T-helper 17 cell (primary cell): ENCODE measurements at regions not wholly inside any gene's neighbourhood (a gene's known extent, or its start where the extent isn't known, plus 50 kb on each side); places are given as distances from the start of the nearest gene placed in this dataset.
"Not testable (repeated sequence)": the region's sequence is repeated elsewhere in the genome, so short reads cannot be mapped to it uniquely, and the experiment has no call there.

Experiments used
- ATAC-seq: fragments of 150-1000 bp; cut with Tn5 transposase; 2 replicates; pipeline ENCODE4 v1.10.0; 2021; ENCODE audit warnings: mild to moderate bottlenecking, moderate library complexity
- DNase-seq, 3 donors: peaks; one replicate each; pipeline versions ENCODE4 v3.0.0 to v3.0.0-alpha.2; 2020 to 2021
- H3K9me3 ChIP-seq: one replicate; pipeline ENCODE4 v1.7.0; 2013; ENCODE audit warnings: low read length, mild to moderate bottlenecking; ENCODE audit not compliant: control insufficient read depth, poor library complexity, severe bottlenecking
- H3K27ac Mint-ChIP-seq: one replicate; pipeline ENCODE4 v1.8.0; 2022; ENCODE audit warnings: mild to moderate bottlenecking, moderate library complexity, mixed read lengths
- H3K27me3 Mint-ChIP-seq: one replicate; pipeline ENCODE4 v1.8.0; 2022; ENCODE audit warnings: mixed read lengths
- H3K36me3 Mint-ChIP-seq: one replicate; pipeline ENCODE4 v1.8.0; 2022; ENCODE audit warnings: low read depth, mixed read lengths
- H3K4me1 Mint-ChIP-seq: one replicate; pipeline ENCODE4 v1.8.0; 2022; ENCODE audit warnings: mild to moderate bottlenecking, mixed read lengths
- H3K4me3 Mint-ChIP-seq: one replicate; pipeline ENCODE4 v1.8.0; 2022; ENCODE audit warnings: mild to moderate bottlenecking, moderate library complexity, mixed read lengths

DNA sequence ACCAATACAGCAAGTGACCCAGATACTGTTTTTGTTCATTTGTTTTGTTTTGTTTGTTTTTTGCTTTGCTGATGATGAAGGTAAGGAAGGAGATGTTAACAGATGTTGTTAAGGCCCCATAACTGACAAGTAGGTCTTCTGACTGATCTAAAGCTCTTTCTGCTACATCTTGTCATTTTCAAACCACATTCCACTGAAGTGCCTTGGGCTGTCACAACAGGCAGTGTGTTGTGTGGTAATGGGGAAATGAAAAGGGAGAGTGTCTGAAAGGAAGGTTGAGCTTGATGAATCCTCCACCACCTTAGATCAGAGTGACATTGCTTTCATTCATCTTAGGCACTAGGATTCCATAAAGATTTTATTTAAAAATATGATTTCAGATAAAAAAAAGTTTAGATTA, 479.4 kb upstream of the SYNCRIP start:
- Mint-ChIP-seq H3K36me3 (no peaks in the 10 kb centered on the region), H3K27me3 (no peaks in the 10 kb centered on the region), H3K4me3 (no peak overlapping the region), H3K27ac (no peak overlapping the region), H3K4me1 (no peaks in the 10 kb centered on the region)
- ATAC-seq, result no peak
- no peak for DNase-seq
- no peaks in the 10 kb centered on the region for H3K9me3 ChIP-seq

GRCh38 chr6:86118271-86118670, 475.6 kb upstream of the SYNCRIP start:
- ATAC-seq (no peak), DNase-seq (no peak)
- Mint-ChIP-seq H3K4me3 (no peak overlapping the region), H3K36me3 (no peaks in the 10 kb centered on the region), H3K27ac (no peak overlapping the region), H3K4me1 (no peaks in the 10 kb centered on the region), H3K27me3 (no peaks in the 10 kb centered on the region)
- H3K9me3 ChIP-seq, result no peaks in the 10 kb centered on the region

GRCh38 chr6:86107985-86108384, 465.3 kb upstream of the SYNCRIP start:
- no peak for ATAC-seq
- Mint-ChIP-seq H3K36me3 (no peaks in the 10 kb centered on the region), H3K4me3 (no peak overlapping the region)

GRCh38 chr6:86087954-86088353, 445.3 kb upstream of the SYNCRIP start:
- H3K4me3 Mint-ChIP-seq, result no peak overlapping the region
- ATAC-seq, result no peak
- no peaks in the 10 kb centered on the region for H3K4me1 Mint-ChIP-seq
- no peak for DNase-seq
- H3K9me3 ChIP-seq, result no peaks in the 10 kb centered on the region
- H3K27me3 Mint-ChIP-seq, result no peaks in the 10 kb centered on the region
- no peak overlapping the region for H3K27ac Mint-ChIP-seq
- no peaks in the 10 kb centered on the region for H3K36me3 Mint-ChIP-seq

More at GRCh38 chr6:86107985-86108384, 465.3 kb upstream of the SYNCRIP start:
- no peak for DNase-seq
- no peaks in the 10 kb centered on the region for H3K27me3 Mint-ChIP-seq
- H3K4me1 Mint-ChIP-seq, result no peaks in the 10 kb centered on the region
- H3K9me3 ChIP-seq, result no peaks in the 10 kb centered on the region
- H3K27ac Mint-ChIP-seq, result no peak overlapping the region

GRCh38 chr6:86079938-86080337, 437.3 kb upstream of the SYNCRIP start:
- Mint-ChIP-seq H3K4me1 (no peaks in the 10 kb centered on the region), H3K36me3 (no peaks in the 10 kb centered on the region), H3K4me3 (no peak overlapping the region), H3K27me3 (no peaks in the 10 kb centered on the region), H3K27ac (no peak overlapping the region)
- no peaks in the 10 kb centered on the region for H3K9me3 ChIP-seq
- ATAC-seq, result no peak
- DNase-seq, result no peak

- H3K27me3 Mint-ChIP-seq, result no peaks in the 10 kb centered on the region
- no peaks in the 10 kb centered on the region for H3K4me1 Mint-ChIP-seq
- no peak overlapping the region for H3K4me3 Mint-ChIP-seq
- no peaks in the 10 kb centered on the region for H3K9me3 ChIP-seq
- H3K36me3 Mint-ChIP-seq, result no peaks in the 10 kb centered on the region
- no peak overlapping the region for H3K27ac Mint-ChIP-seq
- no peak for DNase-seq
- no peak for ATAC-seq
Observed at GRCh38 chr6:86070151-86070550, 427.5 kb upstream of the SYNCRIP start.

GRCh38 chr6:86065002-86065401, 422.3 kb upstream of the SYNCRIP start:
- not testable (repeated sequence) for DNase-seq, H3K9me3 ChIP-seq, H3K4me1 Mint-ChIP-seq, H3K36me3 Mint-ChIP-seq, H3K27ac Mint-ChIP-seq, ATAC-seq, H3K27me3 Mint-ChIP-seq, H3K4me3 Mint-ChIP-seq

DNA sequence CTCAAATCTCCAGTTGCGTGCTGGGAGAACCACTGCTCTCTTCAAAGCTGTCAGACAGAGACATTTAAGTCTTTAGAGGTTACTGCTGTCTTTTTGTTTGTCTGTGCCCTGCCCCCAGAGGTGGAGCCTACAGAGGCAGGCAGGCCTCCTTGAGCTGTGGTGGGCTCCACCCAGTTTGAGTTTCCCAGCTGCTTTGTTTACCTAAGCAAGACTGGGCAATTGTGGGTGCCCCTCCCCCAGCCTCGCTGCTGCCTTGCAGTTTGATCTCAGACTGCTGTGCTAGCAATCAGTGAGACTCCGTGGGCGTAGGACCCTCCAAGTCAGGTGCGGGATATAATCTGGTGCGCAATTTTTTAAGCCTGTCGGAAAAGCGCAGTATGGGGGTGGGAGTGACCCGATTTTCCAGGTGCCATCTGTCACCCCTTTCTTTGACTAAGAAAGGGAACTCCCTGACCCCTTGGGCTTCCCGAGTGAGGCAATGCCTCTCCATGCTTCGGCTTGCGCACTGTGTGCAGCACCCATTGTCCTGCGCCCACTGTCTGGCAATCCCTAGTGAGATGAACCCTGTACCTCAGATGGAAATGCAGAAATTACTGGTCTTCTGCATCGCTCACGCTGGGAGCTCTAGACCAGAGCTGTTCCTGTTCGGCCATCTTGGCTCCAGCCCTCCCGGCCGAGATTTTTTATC, 414.8 kb upstream of the SYNCRIP start:
- not testable (repeated sequence) for DNase-seq, H3K27me3 Mint-ChIP-seq, H3K4me1 Mint-ChIP-seq, H3K9me3 ChIP-seq, H3K36me3 Mint-ChIP-seq, H3K4me3 Mint-ChIP-seq, H3K27ac Mint-ChIP-seq, ATAC-seq

DNA sequence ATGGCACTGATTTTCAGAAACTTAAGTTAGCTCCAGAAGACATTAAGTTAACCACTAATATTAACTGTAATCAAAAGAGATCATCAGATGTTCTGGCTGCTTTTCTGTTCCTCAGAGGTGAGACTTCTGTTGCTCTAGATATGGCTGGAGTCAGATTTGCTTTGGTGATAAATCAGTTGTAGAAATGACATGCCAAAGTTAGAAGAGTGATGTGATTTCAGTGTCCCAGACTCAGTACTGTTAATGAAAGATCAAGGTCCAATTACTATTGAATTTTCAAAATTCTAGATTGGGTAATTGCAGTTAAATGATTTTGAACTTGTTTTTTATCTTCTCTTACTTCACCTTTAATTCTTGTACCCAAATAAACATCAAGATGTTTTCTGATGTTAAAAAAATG, 402.4 kb upstream of the SYNCRIP start:
- H3K36me3 Mint-ChIP-seq, result no peaks in the 10 kb centered on the region
- H3K4me1 Mint-ChIP-seq, result no peaks in the 10 kb centered on the region
- no peak overlapping the region for H3K27ac Mint-ChIP-seq
- H3K9me3 ChIP-seq, result no peaks in the 10 kb centered on the region
- DNase-seq, result no peak
- H3K4me3 Mint-ChIP-seq, result no peak overlapping the region
- no peak for ATAC-seq
- no peaks in the 10 kb centered on the region for H3K27me3 Mint-ChIP-seq

DNA sequence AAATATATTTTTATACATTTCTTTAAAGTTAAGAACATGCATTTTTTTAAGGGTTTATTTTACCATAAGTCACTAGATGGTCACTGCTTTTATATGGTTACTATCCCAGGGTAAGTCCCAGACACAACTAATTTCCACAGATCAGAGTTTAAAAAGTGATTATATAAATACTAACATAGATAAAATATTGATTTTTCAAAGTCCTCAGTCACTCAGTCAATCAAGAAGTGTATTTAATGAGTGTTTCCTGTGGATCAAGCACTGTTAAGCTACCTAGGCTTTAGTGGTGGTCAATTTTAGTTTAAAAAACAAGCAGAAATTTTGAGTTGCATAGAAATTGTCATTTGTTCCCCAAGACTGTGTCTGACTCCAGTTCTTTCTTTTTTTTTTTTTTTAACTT, 399.5 kb upstream of the SYNCRIP start:
- no peak overlapping the region for H3K4me3 Mint-ChIP-seq
- no peaks in the 10 kb centered on the region for H3K27me3 Mint-ChIP-seq
- H3K27ac Mint-ChIP-seq, result no peak overlapping the region
- H3K9me3 ChIP-seq, result no peaks in the 10 kb centered on the region
- ATAC-seq (no peak), DNase-seq (no peak)
- no peaks in the 10 kb centered on the region for H3K36me3 Mint-ChIP-seq
- no peaks in the 10 kb centered on the region for H3K4me1 Mint-ChIP-seq

DNA sequence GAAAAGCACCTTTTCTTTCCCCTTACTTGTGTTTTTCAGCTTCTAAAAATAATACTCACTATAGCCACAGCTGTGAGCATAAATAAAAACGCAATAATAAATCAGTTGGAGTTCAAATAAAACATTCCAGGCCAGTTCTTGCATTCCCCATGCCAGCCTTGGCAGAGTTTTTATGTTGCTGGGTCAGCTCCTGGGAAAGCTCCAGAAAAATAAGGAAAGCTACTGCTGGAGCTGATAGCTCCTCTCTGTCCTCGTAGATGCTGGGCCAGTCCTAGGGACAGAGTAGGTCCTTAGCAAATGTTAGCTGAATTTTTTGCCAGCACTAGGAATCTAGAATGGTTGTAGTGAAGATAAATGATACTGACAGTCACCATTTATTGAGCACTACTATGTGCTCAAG, 389.0 kb upstream of the SYNCRIP start:
- H3K4me3 Mint-ChIP-seq, result no peak overlapping the region
- H3K36me3 Mint-ChIP-seq, result no peaks in the 10 kb centered on the region
- ATAC-seq (no peak), DNase-seq (no peak)
- H3K4me1 Mint-ChIP-seq, result no peaks in the 10 kb centered on the region
- no peaks in the 10 kb centered on the region for H3K9me3 ChIP-seq
- no peak overlapping the region for H3K27ac Mint-ChIP-seq
- no peaks in the 10 kb centered on the region for H3K27me3 Mint-ChIP-seq

GRCh38 chr6:86030875-86031274, 388.2 kb upstream of the SYNCRIP start:
- no peak overlapping the region for H3K4me3 Mint-ChIP-seq
- DNase-seq (no peak), ATAC-seq (no peak)
- no peaks in the 10 kb centered on the region for H3K9me3 ChIP-seq
- no peaks in the 10 kb centered on the region for H3K4me1 Mint-ChIP-seq
- H3K27ac Mint-ChIP-seq, result no peak overlapping the region
- no peaks in the 10 kb centered on the region for H3K27me3 Mint-ChIP-seq
- no peaks in the 10 kb centered on the region for H3K36me3 Mint-ChIP-seq

DNA sequence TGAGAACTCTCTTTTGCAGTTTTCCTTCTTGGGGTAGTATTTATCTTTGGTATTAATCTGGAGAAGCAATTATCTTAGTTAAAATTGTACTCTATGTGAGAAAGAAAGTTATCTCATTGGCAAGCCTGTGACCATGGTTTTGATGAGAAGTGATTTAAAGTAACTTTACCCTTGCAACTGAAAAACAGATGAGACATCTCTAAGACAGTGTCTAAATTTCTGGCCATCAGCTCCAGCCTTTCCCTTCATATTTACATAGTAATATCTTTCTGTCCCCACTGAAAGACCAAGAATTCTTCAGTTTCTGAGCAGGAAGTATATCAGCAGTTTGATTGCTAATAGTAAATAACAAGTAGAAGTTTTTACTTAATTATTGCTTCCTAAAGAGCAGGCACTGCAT, 386.1 kb upstream of the SYNCRIP start:
- no peak for ATAC-seq
- H3K36me3 Mint-ChIP-seq, result no peaks in the 10 kb centered on the region
- H3K4me3 Mint-ChIP-seq, result no peak overlapping the region
- no peaks in the 10 kb centered on the region for H3K27me3 Mint-ChIP-seq
- no peak overlapping the region for H3K27ac Mint-ChIP-seq
- H3K9me3 ChIP-seq, result no peaks in the 10 kb centered on the region
- no peaks in the 10 kb centered on the region for H3K4me1 Mint-ChIP-seq
- DNase-seq, result no peak

- not testable (repeated sequence) for H3K27ac Mint-ChIP-seq, H3K4me3 Mint-ChIP-seq, DNase-seq, H3K36me3 Mint-ChIP-seq, H3K4me1 Mint-ChIP-seq, H3K27me3 Mint-ChIP-seq, ATAC-seq, H3K9me3 ChIP-seq
Observed at GRCh38 chr6:86026890-86027289, 384.2 kb upstream of the SYNCRIP start.
